ENCODE measurements at regions not wholly inside any gene's neighbourhood (a gene's known extent, or its start where the extent isn't known, plus 50 kb on each side); places are given as distances from the start of the nearest gene placed in this dataset.

DNA sequence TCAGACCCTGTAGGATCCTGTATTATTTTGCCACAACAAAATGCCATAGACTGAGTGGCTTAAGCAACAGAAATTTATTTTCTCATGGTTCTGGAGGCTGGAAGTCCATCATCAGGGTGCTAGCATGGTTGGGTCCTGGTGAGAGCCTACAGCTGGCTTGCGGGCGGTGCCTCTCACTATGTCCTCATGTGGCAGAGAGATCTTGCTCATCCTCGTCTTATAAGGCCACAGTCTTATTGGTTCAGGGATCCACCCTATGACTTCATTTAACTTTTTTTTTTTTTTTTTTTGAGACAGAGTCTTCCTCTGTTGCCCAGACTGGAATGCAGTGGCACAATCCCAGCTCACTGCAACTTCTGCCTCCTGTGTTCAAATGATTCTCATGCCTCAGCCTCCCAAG is 90.9 kb downstream of the LSM5 start:
- TF ChIP-seq, protein P1, sequence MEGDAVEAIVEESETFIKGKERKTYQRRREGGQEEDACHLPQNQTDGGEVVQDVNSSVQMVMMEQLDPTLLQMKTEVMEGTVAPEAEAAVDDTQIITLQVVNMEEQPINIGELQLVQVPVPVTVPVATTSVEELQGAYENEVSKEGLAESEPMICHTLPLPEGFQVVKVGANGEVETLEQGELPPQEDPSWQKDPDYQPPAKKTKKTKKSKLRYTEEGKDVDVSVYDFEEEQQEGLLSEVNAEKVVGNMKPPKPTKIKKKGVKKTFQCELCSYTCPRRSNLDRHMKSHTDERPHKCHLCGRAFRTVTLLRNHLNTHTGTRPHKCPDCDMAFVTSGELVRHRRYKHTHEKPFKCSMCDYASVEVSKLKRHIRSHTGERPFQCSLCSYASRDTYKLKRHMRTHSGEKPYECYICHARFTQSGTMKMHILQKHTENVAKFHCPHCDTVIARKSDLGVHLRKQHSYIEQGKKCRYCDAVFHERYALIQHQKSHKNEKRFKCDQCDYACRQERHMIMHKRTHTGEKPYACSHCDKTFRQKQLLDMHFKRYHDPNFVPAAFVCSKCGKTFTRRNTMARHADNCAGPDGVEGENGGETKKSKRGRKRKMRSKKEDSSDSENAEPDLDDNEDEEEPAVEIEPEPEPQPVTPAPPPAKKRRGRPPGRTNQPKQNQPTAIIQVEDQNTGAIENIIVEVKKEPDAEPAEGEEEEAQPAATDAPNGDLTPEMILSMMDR (IDR thresholded peaks at IDR 0.05 in 4 of 5, conservative IDR thresholded peaks at IDR 0.05 in 1 of 5) = no peak
- TF ChIP-seq POLR2A (IDR thresholded peaks at IDR 0.05) = no peak

All from gastrocnemius medialis (tissue), 4 donors.